ENCODE measurements at regions not wholly inside any gene's neighbourhood (a gene's known extent, or its start where the extent isn't known, plus 50 kb on each side); places are given as distances from the start of the nearest gene placed in this dataset.

GRCh38 chr9:106074006-106074405, 379.7 kb downstream of the TMEM38B start:
- no peak for ATAC-seq
- Histone ChIP-seq H3K27ac (no peak overlapping the region), H3K36me3 (no peaks in the 10 kb centered on the region), H3K9me3 (no peaks in the 10 kb centered on the region), H3K4me3 (no peak overlapping the region), H3K27me3 (ENCODE audit: low read depth) (no peaks in the 10 kb centered on the region), H3K4me1 (no peaks in the 10 kb centered on the region)
- intact Hi-C loops (cut with DNase I): no loop called here
- no peak for TF ChIP-seq CTCF (IDR thresholded peaks at IDR 0.05)
- DNase-seq: no peak

DNA sequence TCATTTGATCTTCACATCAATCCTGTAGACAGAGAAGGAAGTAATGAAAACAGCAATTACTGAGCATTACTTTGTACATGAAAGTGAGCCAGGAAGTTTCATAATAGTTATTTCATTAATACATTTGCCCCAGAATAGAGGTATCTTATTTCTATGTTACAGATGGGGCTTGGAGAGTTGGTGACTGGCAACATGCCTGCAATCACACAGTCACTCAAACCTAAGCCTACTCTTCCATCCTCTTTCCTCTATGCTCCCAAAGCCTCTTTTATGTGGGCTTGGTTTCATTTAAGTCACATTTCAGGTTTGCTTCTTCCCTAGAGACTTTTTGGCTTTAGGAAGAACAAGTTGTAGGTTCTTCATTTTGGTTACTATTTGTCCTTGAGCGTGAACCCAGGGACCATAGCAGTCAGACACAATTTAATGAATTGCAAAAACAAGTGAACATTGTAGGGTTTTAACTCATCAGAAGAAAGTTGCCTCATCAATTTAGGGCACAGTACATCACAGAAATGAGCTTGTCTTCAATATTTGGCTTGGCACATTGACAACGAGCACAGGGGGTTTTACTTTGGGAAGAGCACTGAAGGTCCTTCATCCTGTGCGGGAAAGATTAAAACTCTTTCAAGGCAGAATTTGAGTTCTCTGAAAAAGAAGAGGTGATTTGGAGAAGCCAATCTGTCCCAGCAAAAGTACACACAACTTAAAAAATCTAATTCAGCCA, 381.1 kb downstream of the TMEM38B start:
- TF ChIP-seq CTCF (IDR thresholded peaks at IDR 0.05): no peak
- intact Hi-C loops (cut with DNase I): no loop called here
- no peaks in the 10 kb centered on the region for H3K27me3 ChIP-seq (ENCODE audit: low read depth)
- H3K4me3 ChIP-seq: no peak overlapping the region
- no peaks in the 10 kb centered on the region for H3K9me3 ChIP-seq
- no peaks in the 10 kb centered on the region for H3K36me3 ChIP-seq
- ATAC-seq (no peak), DNase-seq (no peak)
- no peak overlapping the region for H3K27ac ChIP-seq
- no peaks in the 10 kb centered on the region for H3K4me1 ChIP-seq

DNA sequence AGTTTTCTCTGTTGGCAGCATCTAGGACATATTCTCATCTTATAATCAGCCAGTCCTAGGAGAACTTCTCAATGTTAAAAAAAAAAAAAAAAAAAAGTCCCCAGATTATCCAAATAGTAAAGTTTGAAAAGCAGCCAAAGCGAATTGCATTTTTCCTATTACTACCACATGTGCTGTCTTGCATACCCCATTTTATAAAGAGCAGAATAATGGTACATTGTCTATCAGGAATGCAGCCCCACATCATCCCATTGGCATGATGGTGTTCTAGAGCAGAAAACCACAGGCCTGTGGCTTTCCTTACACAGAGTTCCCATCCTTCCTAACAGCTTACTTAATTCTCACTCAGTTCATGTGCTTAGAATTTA, 381.6 kb downstream of the TMEM38B start:
- Histone ChIP-seq H3K4me1 (no peaks in the 10 kb centered on the region), H3K4me3 (no peak overlapping the region), H3K27ac (no peak overlapping the region), H3K36me3 (no peaks in the 10 kb centered on the region), H3K27me3 (ENCODE audit: low read depth) (no peaks in the 10 kb centered on the region), H3K9me3 (no peaks in the 10 kb centered on the region)
- no peak for ATAC-seq
- DNase-seq: no peak
- TF ChIP-seq CTCF (IDR thresholded peaks at IDR 0.05): no peak
- intact Hi-C loops (cut with DNase I): no loop called here

- Histone ChIP-seq H3K9me3 (no peaks in the 10 kb centered on the region), H3K27me3 (ENCODE audit: low read depth) (no peaks in the 10 kb centered on the region), H3K4me1 (no peaks in the 10 kb centered on the region), H3K4me3 (no peak overlapping the region), H3K36me3 (no peaks in the 10 kb centered on the region), H3K27ac (no peak overlapping the region)
- TF ChIP-seq CTCF (IDR thresholded peaks at IDR 0.05): no peak
- intact Hi-C loops (cut with DNase I): no loop called here
- DNase-seq (no peak), ATAC-seq (no peak)
Measured at GRCh38 chr9:106076711-106077110, 382.4 kb downstream of the TMEM38B start.

DNA sequence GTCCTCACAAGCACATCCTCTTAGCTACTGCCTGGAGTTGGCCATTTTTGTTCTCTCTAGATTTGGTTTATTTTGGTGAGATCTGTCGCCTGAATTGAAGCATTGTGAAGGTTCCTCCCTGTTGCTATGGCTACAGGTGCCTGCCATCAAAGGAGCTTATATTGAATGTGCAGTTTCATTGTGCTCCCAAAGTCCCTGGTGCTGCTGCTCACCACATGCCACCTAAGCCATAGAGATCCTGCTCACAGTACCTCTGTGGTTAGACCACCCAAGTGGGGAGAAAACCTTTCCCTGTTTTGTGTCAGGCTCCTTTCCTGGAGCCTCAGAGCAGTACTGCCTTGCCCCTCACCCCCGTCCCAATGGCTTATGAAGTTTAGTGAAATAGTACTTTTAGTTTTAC, 383.4 kb downstream of the TMEM38B start:
- Histone ChIP-seq H3K4me1 (no peaks in the 10 kb centered on the region), H3K4me3 (no peak overlapping the region), H3K36me3 (no peaks in the 10 kb centered on the region), H3K9me3 (no peaks in the 10 kb centered on the region), H3K27me3 (ENCODE audit: low read depth) (no peaks in the 10 kb centered on the region), H3K27ac (no peak overlapping the region)
- intact Hi-C loops (cut with DNase I): no loop called here
- DNase-seq (no peak), ATAC-seq (no peak)
- no peak for TF ChIP-seq CTCF (IDR thresholded peaks at IDR 0.05)
